Calu3 (cell line): ENCODE measurements at regions not wholly inside any gene's neighbourhood (a gene's known extent, or its start where the extent isn't known, plus 50 kb on each side); places are given as distances from the start of the nearest gene placed in this dataset.

ENCODE experiments used
- BruUV-seq: library from RNA; stranded (reverse); fragments of 400-500 nt; replicated peaks from 2 replicates; lab custom pipeline; 2021; lab: Mats Ljungman, UMichigan
- CTCF ChIA-PET: fragments of 300-600 bp; sonication (Branson Sonifier 250); formaldehyde crosslinking; loops from one replicate; lab custom pipeline; 2022; ENCODE audit warnings: antibody characterized with exemption; lab: Charles Lee
- DNase-seq: peaks from one replicate; pipeline ENCODE4 v3.0.0; 2022
- H3K27ac Mint-ChIP-seq: one replicate; pipeline ENCODE4 v1.8.0; 2022; ENCODE audit warnings: mixed read lengths; ENCODE audit not compliant: unreplicated experiment
- H3K27me3 Mint-ChIP-seq: one replicate; pipeline ENCODE4 v1.8.0; 2022; ENCODE audit warnings: mixed read lengths; ENCODE audit not compliant: unreplicated experiment
- H3K36me3 Mint-ChIP-seq: one replicate; pipeline ENCODE4 v1.8.0; 2022; ENCODE audit warnings: mild to moderate bottlenecking, moderate library complexity, mixed read lengths; ENCODE audit not compliant: insufficient read depth, unreplicated experiment
- H3K4me1 Mint-ChIP-seq: one replicate; pipeline ENCODE4 v1.8.0; 2022; ENCODE audit warnings: mild to moderate bottlenecking, low read depth, mixed read lengths; ENCODE audit not compliant: unreplicated experiment
- H3K4me3 Mint-ChIP-seq: one replicate; pipeline ENCODE4 v1.8.0; 2022; ENCODE audit warnings: mild to moderate bottlenecking, low read depth, moderate library complexity, mixed read lengths; ENCODE audit not compliant: unreplicated experiment
- H3K9me3 Mint-ChIP-seq: one replicate; pipeline ENCODE4 v1.8.0; 2022; ENCODE audit warnings: low read depth, mixed read lengths; ENCODE audit not compliant: unreplicated experiment
- intact Hi-C: fragments of 100-400 bp; cut with micrococcal nuclease; formaldehyde crosslinking; loops from one replicate; pipeline ENCODE4 v1.10.0; 2022; ENCODE audit not compliant: unreplicated experiment
- TF ChIP-seq, protein P1 (sequence below): fragments of 200-600 bp; IDR thresholded peaks from one replicate; pipeline ENCODE4 v1.8.0; 2022; ENCODE audit warnings: antibody characterized with exemption; ENCODE audit not compliant: unreplicated experiment

DNA sequence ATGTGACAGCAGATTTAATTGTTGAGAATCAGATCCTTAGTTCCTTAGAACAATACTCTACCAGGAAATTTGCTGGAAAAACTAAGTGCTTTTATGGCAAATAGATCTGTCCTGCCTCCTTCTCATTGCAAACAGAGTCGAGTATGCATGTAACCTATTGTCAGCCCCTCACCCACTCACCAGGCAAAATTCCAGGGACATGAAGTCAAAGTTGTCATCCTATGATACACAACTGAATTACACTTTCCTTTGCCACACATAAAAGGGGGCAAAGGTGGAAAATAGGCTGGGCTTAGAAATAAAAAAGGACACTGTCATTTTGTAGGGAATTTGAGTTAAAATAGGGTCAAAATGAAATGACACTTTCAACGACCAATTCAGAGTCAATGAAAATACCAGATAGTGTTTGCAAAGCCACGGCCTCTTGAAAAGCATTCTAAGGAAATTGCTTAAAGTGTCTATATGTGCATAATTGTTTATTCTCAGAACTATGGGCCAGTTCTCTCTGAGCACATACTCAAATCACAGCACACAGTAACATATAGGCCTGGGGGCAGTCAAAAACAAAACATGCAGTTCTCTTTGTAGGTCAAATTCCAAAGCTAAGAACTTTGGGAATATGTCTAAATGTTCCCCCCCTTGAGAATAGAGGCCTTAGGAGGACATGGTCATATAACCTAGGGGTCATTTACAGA, 452.8 kb downstream of the NFIB start:
- no peaks in the 10 kb centered on the region for H3K27me3 Mint-ChIP-seq
- no peaks in the 10 kb centered on the region for H3K4me1 Mint-ChIP-seq
- DNase-seq = no peak
- CTCF ChIA-PET = no interaction called here
- H3K36me3 Mint-ChIP-seq = no peaks in the 10 kb centered on the region
- H3K9me3 Mint-ChIP-seq = no peaks in the 10 kb centered on the region
- no TSS peak for BruUV-seq
- H3K27ac Mint-ChIP-seq = no peak overlapping the region
- TF ChIP-seq, protein P1, sequence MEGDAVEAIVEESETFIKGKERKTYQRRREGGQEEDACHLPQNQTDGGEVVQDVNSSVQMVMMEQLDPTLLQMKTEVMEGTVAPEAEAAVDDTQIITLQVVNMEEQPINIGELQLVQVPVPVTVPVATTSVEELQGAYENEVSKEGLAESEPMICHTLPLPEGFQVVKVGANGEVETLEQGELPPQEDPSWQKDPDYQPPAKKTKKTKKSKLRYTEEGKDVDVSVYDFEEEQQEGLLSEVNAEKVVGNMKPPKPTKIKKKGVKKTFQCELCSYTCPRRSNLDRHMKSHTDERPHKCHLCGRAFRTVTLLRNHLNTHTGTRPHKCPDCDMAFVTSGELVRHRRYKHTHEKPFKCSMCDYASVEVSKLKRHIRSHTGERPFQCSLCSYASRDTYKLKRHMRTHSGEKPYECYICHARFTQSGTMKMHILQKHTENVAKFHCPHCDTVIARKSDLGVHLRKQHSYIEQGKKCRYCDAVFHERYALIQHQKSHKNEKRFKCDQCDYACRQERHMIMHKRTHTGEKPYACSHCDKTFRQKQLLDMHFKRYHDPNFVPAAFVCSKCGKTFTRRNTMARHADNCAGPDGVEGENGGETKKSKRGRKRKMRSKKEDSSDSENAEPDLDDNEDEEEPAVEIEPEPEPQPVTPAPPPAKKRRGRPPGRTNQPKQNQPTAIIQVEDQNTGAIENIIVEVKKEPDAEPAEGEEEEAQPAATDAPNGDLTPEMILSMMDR = no peak
- intact Hi-C loops = no loop called here
- H3K4me3 Mint-ChIP-seq = no peak overlapping the region

DNA sequence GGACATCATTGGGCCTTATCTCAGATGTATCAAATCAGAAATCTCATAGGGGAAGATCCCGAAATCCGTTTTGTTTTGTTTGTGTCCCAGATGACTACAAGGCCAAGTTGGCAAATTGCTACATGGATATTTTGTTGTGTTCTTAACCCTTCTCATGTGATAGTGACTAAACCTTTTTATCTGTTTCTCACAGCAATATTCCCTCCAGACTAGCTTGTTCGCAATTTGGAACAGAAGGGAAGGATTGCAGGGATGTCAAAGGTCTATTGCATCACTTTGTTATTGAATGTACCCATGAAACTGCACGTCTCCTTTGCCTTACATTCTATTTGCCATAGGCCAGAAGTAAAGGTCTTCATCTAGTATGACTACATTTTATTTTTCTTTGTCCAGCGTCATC, 453.9 kb downstream of the NFIB start:
- CTCF ChIA-PET = no interaction called here
- intact Hi-C loops = no loop called here
- TF ChIP-seq, protein P1 = no peak

DNA sequence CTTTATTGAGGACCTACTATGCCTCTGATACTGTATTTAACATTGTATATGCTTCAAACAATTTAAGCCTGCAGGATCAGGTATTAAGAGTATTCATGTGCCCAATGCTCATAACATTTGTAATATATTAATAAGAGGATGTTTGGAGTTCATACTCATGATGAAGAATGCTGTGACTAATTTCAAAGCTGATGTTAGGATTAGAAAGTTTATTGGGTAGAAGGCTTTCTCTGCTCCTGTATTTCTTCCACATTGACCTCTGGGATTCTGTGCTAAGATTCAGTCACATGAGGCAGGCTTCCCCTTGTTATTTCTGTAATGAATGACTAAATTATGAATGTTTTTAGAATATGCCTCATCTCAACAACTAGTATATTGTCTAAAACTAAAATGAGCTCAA, 456.4 kb downstream of the NFIB start:
- no peaks in the 10 kb centered on the region for H3K9me3 Mint-ChIP-seq
- H3K27ac Mint-ChIP-seq = no peak overlapping the region
- no peak overlapping the region for H3K4me3 Mint-ChIP-seq
- DNase-seq = no peak
- H3K36me3 Mint-ChIP-seq = no peaks in the 10 kb centered on the region
- BruUV-seq = no TSS peak
- no peaks in the 10 kb centered on the region for H3K27me3 Mint-ChIP-seq
- intact Hi-C loops = no loop called here
- CTCF ChIA-PET = no interaction called here
- TF ChIP-seq, protein P1 = no peak
- H3K4me1 Mint-ChIP-seq = no peaks in the 10 kb centered on the region

More for the DNA sequence above, 453.9 kb downstream of the NFIB start:
- H3K27me3 Mint-ChIP-seq = no peaks in the 10 kb centered on the region
- no peak overlapping the region for H3K4me3 Mint-ChIP-seq
- no TSS peak for BruUV-seq
- DNase-seq = no peak
- no peak overlapping the region for H3K27ac Mint-ChIP-seq
- no peaks in the 10 kb centered on the region for H3K36me3 Mint-ChIP-seq
- H3K4me1 Mint-ChIP-seq = no peaks in the 10 kb centered on the region
- no peaks in the 10 kb centered on the region for H3K9me3 Mint-ChIP-seq

DNA sequence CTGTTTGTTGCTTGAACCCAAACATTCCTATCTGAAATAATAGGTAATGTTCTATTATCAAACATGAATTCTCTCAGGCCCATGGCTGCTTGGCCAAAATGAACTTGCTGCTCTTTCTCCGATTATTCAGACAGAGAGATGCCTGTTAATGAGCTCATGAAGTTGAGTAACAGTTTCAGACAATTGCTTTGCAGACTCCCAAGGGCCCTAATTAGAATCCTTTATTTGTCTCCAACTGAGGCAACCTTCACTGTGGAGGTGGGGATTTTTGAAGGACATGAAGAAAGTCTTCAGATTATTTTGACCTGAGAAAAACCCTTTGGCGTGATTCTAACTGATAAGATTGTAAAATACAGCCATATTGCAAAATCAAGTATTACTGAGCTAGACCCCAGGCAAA, 466.7 kb downstream of the NFIB start:
- H3K4me1 Mint-ChIP-seq = no peaks in the 10 kb centered on the region
- DNase-seq = no peak
- H3K27ac Mint-ChIP-seq = no peak overlapping the region

More for the DNA sequence above, 466.7 kb downstream of the NFIB start:
- no TSS peak for BruUV-seq
- Mint-ChIP-seq H3K36me3 (no peaks in the 10 kb centered on the region), H3K9me3 (no peaks in the 10 kb centered on the region), H3K4me3 (no peak overlapping the region), H3K27me3 (no peaks in the 10 kb centered on the region)
- TF ChIP-seq, protein P1 = no peak
- intact Hi-C loops = no loop called here
- CTCF ChIA-PET = interaction anchor here (0.8 kb wide), 1 partner anchor 9 kb away, joined by 3 read pairs; no protein-coding TSS in a partner anchor
